Kidney (tissue), 13 donors: ENCODE measurements at regions not wholly inside any gene's neighbourhood (a gene's known extent, or its start where the extent isn't known, plus 50 kb on each side); places are given as distances from the start of the nearest gene placed in this dataset.
A peak's percentile ranks its signal among the peaks of the same experiment; 100 is the strongest.

ENCODE experiments used
- DNase-seq, 5 donors: peaks; one replicate each; pipeline ENCODE4 v3.0.0-alpha.2; 2013 to 2020
- FAIRE-seq: peaks from 2 replicates; lab custom pipeline; 2012; peaks lifted over from hg19 to GRCh38; lab: Jason Lieb, UNC
- H3K27ac ChIP-seq, 2 donors: one replicate each; pipeline ENCODE4 v1.7.0; 2013; ENCODE audit warnings: low read depth in 2 of 2, low read length in 2 of 2, inconsistent platforms in 1 of 2
- H3K27me3 ChIP-seq: one replicate; pipeline ENCODE4 v1.7.1; 2013; ENCODE audit warnings: low read length, inconsistent platforms; ENCODE audit not compliant: control insufficient read depth, insufficient read depth
- H3K36me3 ChIP-seq, 3 donors: one replicate each; pipeline versions ENCODE4 v1.7.0 to v1.7.1; 2013; ENCODE audit warnings: low read length in 3 of 3, control low read depth in 1 of 3, inconsistent platforms in 1 of 3; ENCODE audit not compliant: insufficient read depth in 3 of 3, control insufficient read depth in 2 of 3
- H3K4me1 ChIP-seq, 3 donors: one replicate each; pipeline versions ENCODE4 v1.7.0 to v1.7.1; 2013; ENCODE audit warnings: low read length in 3 of 3, inconsistent platforms in 1 of 3, low read depth in 1 of 3; ENCODE audit not compliant: control insufficient read depth in 2 of 3, insufficient read depth in 2 of 3
- H3K4me3 ChIP-seq, 3 donors: one replicate each; pipeline versions ENCODE4 v1.7.0 to v1.8.1; 2013; ENCODE audit warnings: low read length in 3 of 3, control low read depth in 1 of 3, inconsistent platforms in 1 of 3
- H3K9ac ChIP-seq, 3 donors: one replicate each; pipeline versions ENCODE4 v1.7.0 to v1.7.1; 2013; ENCODE audit warnings: low read length in 3 of 3, control low read depth in 1 of 3, inconsistent platforms in 1 of 3
- H3K9me3 ChIP-seq, 3 donors: one replicate each; pipeline versions ENCODE4 v1.7.0 to v1.7.1; 2013; ENCODE audit warnings: low read length in 3 of 3, control low read depth in 1 of 3, inconsistent platforms in 1 of 3; ENCODE audit not compliant: control insufficient read depth in 2 of 3, insufficient read depth in 1 of 3
- CTCF ChIP-seq: IDR thresholded peaks from 3 replicates; pipeline ENCODE4 v1.5.1; 2012; ENCODE audit warnings: mild to moderate bottlenecking, moderate library complexity, borderline replicate concordance; ENCODE audit not compliant: insufficient read depth; ENCODE audit errors: extremely low read depth
- intact Hi-C: fragments of 100-400 bp; cut with DNase I; formaldehyde crosslinking; loops from one replicate; pipeline ENCODE4 v1.11.1; 2022
- donor health status: control.
- donor health status: control.
- donor health status: control.
- donor health status: control.
- donor health status: control.
- donor health status: DM: yes; HTN: yes; CAD: no.
- donor health status: Normal renal cell carcinoma (clear cell type).

- H3K4me1 ChIP-seq: no peaks in the 10 kb centered on the region
- intact Hi-C loops: no loop called here
- no peak overlapping the region for H3K9ac ChIP-seq
- no peaks in the 10 kb centered on the region for H3K27me3 ChIP-seq
- no peak for TF ChIP-seq CTCF
- H3K4me3 ChIP-seq: no peak overlapping the region
- H3K36me3 ChIP-seq: no peaks in the 10 kb centered on the region
- no peaks in the 10 kb centered on the region for H3K9me3 ChIP-seq
- FAIRE-seq: no peak
- DNase-seq: no peak
- H3K27ac ChIP-seq: no peak overlapping the region
These were observed 68.1 kb downstream of the BOD1L2 start for GRCh38 chr18:57214976-57215375.

- no peak overlapping the region for H3K9ac ChIP-seq
- no peak for TF ChIP-seq CTCF
- H3K4me1 ChIP-seq: no peaks in the 10 kb centered on the region
- no peaks in the 10 kb centered on the region for H3K9me3 ChIP-seq
- no peaks in the 10 kb centered on the region for H3K27me3 ChIP-seq
- H3K4me3 ChIP-seq: no peak overlapping the region
- DNase-seq (no peak), FAIRE-seq (no peak)
- H3K27ac ChIP-seq: no peak overlapping the region
- no peaks in the 10 kb centered on the region for H3K36me3 ChIP-seq
- intact Hi-C loops: no loop called here
These were observed 71.4 kb downstream of the BOD1L2 start for GRCh38 chr18:57218281-57218680.

- no peak for DNase-seq
- Histone ChIP-seq H3K4me1 (no peaks in the 10 kb centered on the region), H3K4me3 (no peak overlapping the region), H3K27ac (no peak overlapping the region), H3K9me3 (no peaks in the 10 kb centered on the region), H3K9ac (no peak overlapping the region), H3K27me3 (no peaks in the 10 kb centered on the region), H3K36me3 (no peaks in the 10 kb centered on the region)
- TF ChIP-seq CTCF: no peak
- no peak for FAIRE-seq
- intact Hi-C loops: no loop called here
These were observed 73.1 kb downstream of the BOD1L2 start for GRCh38 chr18:57219964-57220363.

- peak in 2 of 5 donors; percentile 63 to 89 for DNase-seq
These were observed 73.6 kb downstream of the BOD1L2 start for GRCh38 chr18:57220480-57220879.

More at GRCh38 chr18:57220480-57220879, 73.6 kb downstream of the BOD1L2 start:
- no peak overlapping the region for H3K4me3 ChIP-seq
- intact Hi-C loops: no loop called here
- no peaks in the 10 kb centered on the region for H3K4me1 ChIP-seq
- H3K9ac ChIP-seq: no peak overlapping the region
- H3K27me3 ChIP-seq: no peaks in the 10 kb centered on the region
- TF ChIP-seq CTCF: no peak
- no peak overlapping the region for H3K27ac ChIP-seq
- no peak for FAIRE-seq
- no peaks in the 10 kb centered on the region for H3K9me3 ChIP-seq
- no peaks in the 10 kb centered on the region for H3K36me3 ChIP-seq
